ENCODE measurements at regions not wholly inside any gene's neighbourhood (a gene's known extent, or its start where the extent isn't known, plus 50 kb on each side); places are given as distances from the start of the nearest gene placed in this dataset. TPM values are rescaled to one million over a fixed set of nuclear protein-coding genes. Genes with fewer than 3 reads are reported as not detected.

GRCh38 chr6:130773860-130774259 is 53.3 kb upstream of the SMLR1 start:
- no CpG with 5 or more reads among the region's 3 CpGs for WGBS (ENCODE audit: extremely low coverage, insufficient coverage, low lambda C conversion rate)
- Histone ChIP-seq H3K4ac (ENCODE audit: low read depth, low read length) (no peak overlapping the region), H3K4me3 (ENCODE audit: low read length) (no peak overlapping the region), H3K56ac (ENCODE audit: low read length) (no peak overlapping the region), H3K79me1 (ENCODE audit: low read length) (no peaks in the 10 kb centered on the region), H3K9ac (ENCODE audit: low read length) (no peak overlapping the region), H2BK15ac (replicated peaks; ENCODE audit: low read depth) (no peak overlapping the region), H2AK5ac (ENCODE audit: low read length) (no peak overlapping the region), H2BK5ac (ENCODE audit: low read length) (no peak overlapping the region), H3K4me1 (ENCODE audit: control insufficient read depth, low read depth, low read length) (no peaks in the 10 kb centered on the region), H3K23ac (ENCODE audit: low read length) (no peak overlapping the region), H4K5ac (ENCODE audit: low read length) (no peak overlapping the region), H3K36me3 (ENCODE audit: control insufficient read depth, insufficient read depth, low read length) (no peaks in the 10 kb centered on the region), H4K8ac (ENCODE audit: low read depth, low read length) (no peak overlapping the region), H3K4me2 (ENCODE audit: low read length) (no peak overlapping the region), H3K27ac (ENCODE audit: low read depth, low read length) (no peak overlapping the region), H3K27me3 (ENCODE audit: insufficient read depth, low read length, poor library complexity) (no peaks in the 10 kb centered on the region), H3K79me2 (ENCODE audit: control insufficient read depth, insufficient read depth, low read length) (no peaks in the 10 kb centered on the region), H2BK120ac (ENCODE audit: low read depth, low read length) (no peak overlapping the region), H3K18ac (ENCODE audit: low read length) (no peak overlapping the region)
- DNase-seq: no peak

DNA sequence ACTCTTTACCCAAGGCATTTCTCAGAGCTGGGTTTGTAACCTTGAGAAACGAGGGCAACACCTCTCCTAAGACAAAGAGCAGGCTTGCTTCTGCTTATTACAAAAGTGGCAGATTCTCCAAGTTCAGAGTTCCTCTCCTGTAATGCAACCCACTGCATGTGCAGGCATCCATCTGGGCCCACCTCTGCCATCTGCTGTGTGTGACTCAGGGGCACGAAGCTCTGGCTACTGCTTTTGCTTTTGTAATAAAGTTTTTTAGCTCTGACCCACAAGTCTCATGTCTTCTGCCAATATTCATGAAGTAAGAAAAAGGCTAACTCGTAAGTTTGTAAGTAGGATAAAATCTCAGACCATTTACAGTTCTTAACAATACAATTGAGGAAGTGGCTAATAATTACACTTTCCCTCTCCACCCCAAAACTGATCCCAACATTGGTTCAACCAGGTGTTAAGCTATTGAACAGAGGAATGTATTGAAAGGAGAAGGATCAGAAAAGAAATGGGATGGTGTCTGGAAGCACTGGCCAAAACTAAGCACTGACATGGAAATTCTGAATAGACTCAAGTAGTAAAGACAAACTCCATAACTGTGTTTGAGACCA is 51.7 kb upstream of the SMLR1 start:
- no peaks in the 10 kb centered on the region for H3K79me1 ChIP-seq (ENCODE audit: low read length)
- no peak overlapping the region for H2AK5ac ChIP-seq (ENCODE audit: low read length)
- H3K4me1 ChIP-seq (ENCODE audit: control insufficient read depth, low read depth, low read length): no peaks in the 10 kb centered on the region
- no peak overlapping the region for H2BK120ac ChIP-seq (ENCODE audit: low read depth, low read length)
- H3K4me3 ChIP-seq (ENCODE audit: low read length): no peak overlapping the region
- no peak overlapping the region for H3K9ac ChIP-seq (ENCODE audit: low read length)
- no peak overlapping the region for H3K27ac ChIP-seq (ENCODE audit: low read depth, low read length)
- no peak overlapping the region for H2BK5ac ChIP-seq (ENCODE audit: low read length)
- no peak overlapping the region for H4K5ac ChIP-seq (ENCODE audit: low read length)
- no peak overlapping the region for H3K4ac ChIP-seq (ENCODE audit: low read depth, low read length)
- no peak overlapping the region for H3K56ac ChIP-seq (ENCODE audit: low read length)
- H3K23ac ChIP-seq (ENCODE audit: low read length): no peak overlapping the region
- no peaks in the 10 kb centered on the region for H3K27me3 ChIP-seq (ENCODE audit: insufficient read depth, low read length, poor library complexity)
- no peaks in the 10 kb centered on the region for H3K79me2 ChIP-seq (ENCODE audit: control insufficient read depth, insufficient read depth, low read length)
- H4K8ac ChIP-seq (ENCODE audit: low read depth, low read length): no peak overlapping the region
- H3K4me2 ChIP-seq (ENCODE audit: low read length): no peak overlapping the region
- H2BK15ac ChIP-seq (replicated peaks; ENCODE audit: low read depth): no peak overlapping the region
- no CpG with 5 or more reads among the region's 3 CpGs for WGBS (ENCODE audit: extremely low coverage, insufficient coverage, low lambda C conversion rate)
- no peak overlapping the region for H3K18ac ChIP-seq (ENCODE audit: low read length)
- DNase-seq: no peak
- H3K36me3 ChIP-seq (ENCODE audit: control insufficient read depth, insufficient read depth, low read length): no peaks in the 10 kb centered on the region

DNA sequence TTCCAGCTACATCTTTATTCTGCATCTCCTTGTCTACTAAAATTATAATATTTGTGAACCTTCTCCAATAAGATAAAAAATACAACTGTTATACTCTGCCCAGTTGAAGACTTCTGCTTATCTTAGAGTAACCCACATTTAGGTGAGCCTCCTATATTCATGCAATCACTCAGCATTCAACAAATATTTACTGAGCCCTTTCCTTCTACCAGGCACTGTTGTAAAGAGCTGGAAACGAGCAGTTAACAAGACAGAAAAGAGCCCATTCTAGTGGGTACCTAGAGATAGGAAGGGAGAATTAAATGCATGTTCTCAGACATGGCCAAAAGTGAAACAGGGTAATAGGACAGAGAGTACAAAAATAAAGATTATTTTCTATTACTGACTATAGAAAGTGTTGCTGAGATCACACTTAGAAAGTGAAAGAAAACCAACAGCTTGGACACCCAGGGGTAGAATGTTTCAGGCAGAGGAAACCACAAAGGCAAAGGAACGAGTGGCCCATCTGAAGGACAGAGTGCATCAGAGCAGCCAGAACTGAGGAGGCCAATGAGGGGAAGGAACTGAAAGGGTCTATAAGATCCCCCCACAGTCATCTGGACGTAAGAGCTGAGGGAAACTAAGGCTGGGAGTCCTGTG is 50.8 kb upstream of the SMLR1 start:
- Histone ChIP-seq H3K4me2 (ENCODE audit: low read length) (no peak overlapping the region), H4K5ac (ENCODE audit: low read length) (no peak overlapping the region), H2BK15ac (replicated peaks; ENCODE audit: low read depth) (no peak overlapping the region), H4K8ac (ENCODE audit: low read depth, low read length) (no peak overlapping the region), H3K4me1 (ENCODE audit: control insufficient read depth, low read depth, low read length) (no peaks in the 10 kb centered on the region), H3K9ac (ENCODE audit: low read length) (no peak overlapping the region), H3K23ac (ENCODE audit: low read length) (no peak overlapping the region), H3K4me3 (ENCODE audit: low read length) (no peak overlapping the region), H2BK120ac (ENCODE audit: low read depth, low read length) (no peak overlapping the region), H2BK5ac (ENCODE audit: low read length) (no peak overlapping the region), H3K18ac (ENCODE audit: low read length) (no peak overlapping the region), H3K27ac (ENCODE audit: low read depth, low read length) (no peak overlapping the region), H2AK5ac (ENCODE audit: low read length) (no peak overlapping the region), H3K36me3 (ENCODE audit: control insufficient read depth, insufficient read depth, low read length) (no peaks in the 10 kb centered on the region), H3K56ac (ENCODE audit: low read length) (no peak overlapping the region), H3K79me2 (ENCODE audit: control insufficient read depth, insufficient read depth, low read length) (no peaks in the 10 kb centered on the region), H3K4ac (ENCODE audit: low read depth, low read length) (no peak overlapping the region), H3K27me3 (ENCODE audit: insufficient read depth, low read length, poor library complexity) (no peaks in the 10 kb centered on the region), H3K79me1 (ENCODE audit: low read length) (no peaks in the 10 kb centered on the region)
- no CpG with 5 or more reads among the region's 3 CpGs for WGBS (ENCODE audit: extremely low coverage, insufficient coverage, low lambda C conversion rate)
- no peak for DNase-seq

Small RNA genes in the stretch of these regions (small RNA-seq; reads per million reads assigned to genes)
- not detected for gene RF00019 (ENCODE audit: insufficient read depth)
